RWPE1 (cell line): ENCODE measurements at regions not wholly inside any gene's neighbourhood (a gene's known extent, or its start where the extent isn't known, plus 50 kb on each side); places are given as distances from the start of the nearest gene placed in this dataset.

Experiments
- CTCF ChIA-PET: fragments of 350-600 bp; sonication (Branson Sonifier 250); formaldehyde crosslinking; extraction: SDS; loops from one replicate; lab custom pipeline; 2021; lab: Yijun Ruan, JAX
- POLR2A ChIA-PET: fragments of 400-600 bp; formaldehyde crosslinking; extraction: SDS; loops from one replicate; lab custom pipeline; 2020; ENCODE audit warnings: antibody characterized with exemption; ENCODE audit not compliant: low non-redundant PET; lab: Yijun Ruan, JAX
- DNase-seq: peaks from one replicate; pipeline ENCODE4 v3.0.0; 2012; ENCODE audit warnings: low spot score
- H3K27ac ChIP-seq: fragments of 450-650 bp; 2 replicates; pipeline ENCODE4 v1.5.1; 2017
- CTCF ChIP-seq: fragments of 450-650 bp; conservative IDR thresholded peaks from 2 replicates; pipeline ENCODE4 v1.5.1; 2017; ENCODE audit warnings: low read depth, mild to moderate bottlenecking

GRCh38 chr15:87628311-87628710 is 628.2 kb downstream of the NTRK3 start:
- ChIA-PET CTCF (no interaction called here), POLR2A (no interaction called here)
- no peak overlapping the region for H3K27ac ChIP-seq
- no peak for DNase-seq
- TF ChIP-seq CTCF = no peak

- no peak for DNase-seq
- ChIA-PET CTCF (no interaction called here), POLR2A (no interaction called here)
- no peak for TF ChIP-seq CTCF
- H3K27ac ChIP-seq = no peak overlapping the region
Measured at GRCh38 chr15:87626860-87627259, 629.7 kb downstream of the NTRK3 start.

- CTCF ChIA-PET = no interaction called here
- TF ChIP-seq CTCF = no peak
- DNase-seq = no peak
- H3K27ac ChIP-seq = no peak overlapping the region
- POLR2A ChIA-PET = no interaction called here
Measured at GRCh38 chr15:87623832-87624231, 632.7 kb downstream of the NTRK3 start.

- POLR2A ChIA-PET = no interaction called here
- CTCF ChIA-PET = no interaction called here
- DNase-seq = no peak
- no peak overlapping the region for H3K27ac ChIP-seq
- TF ChIP-seq CTCF = no peak
Measured at GRCh38 chr15:87620393-87620792, 636.1 kb downstream of the NTRK3 start.

- H3K27ac ChIP-seq = no peak overlapping the region
- DNase-seq = no peak
- CTCF ChIA-PET = no interaction called here
- no peak for TF ChIP-seq CTCF
- POLR2A ChIA-PET = no interaction called here
Measured at GRCh38 chr15:87619161-87619960, 637.2 kb downstream of the NTRK3 start.

- H3K27ac ChIP-seq = no peak overlapping the region
- ChIA-PET POLR2A (no interaction called here), CTCF (no interaction called here)
- no peak for TF ChIP-seq CTCF
- no peak for DNase-seq
Measured at GRCh38 chr15:87618203-87618725, 638.3 kb downstream of the NTRK3 start.
